GM19452 (cell line): ENCODE measurements at regions not wholly inside any gene's neighbourhood (a gene's known extent, or its start where the extent isn't known, plus 50 kb on each side); places are given as distances from the start of the nearest gene placed in this dataset.
"Not testable (repeated sequence)": the region's sequence is repeated elsewhere in the genome, so short reads cannot be mapped to it uniquely, and the experiment has no call there.

Experiments
- ATAC-seq: cut with Tn5 transposase; IDR thresholded peaks from one replicate; pipeline ENCODE4 v1.9.1; 2021; ENCODE audit not compliant: unreplicated experiment

DNA sequence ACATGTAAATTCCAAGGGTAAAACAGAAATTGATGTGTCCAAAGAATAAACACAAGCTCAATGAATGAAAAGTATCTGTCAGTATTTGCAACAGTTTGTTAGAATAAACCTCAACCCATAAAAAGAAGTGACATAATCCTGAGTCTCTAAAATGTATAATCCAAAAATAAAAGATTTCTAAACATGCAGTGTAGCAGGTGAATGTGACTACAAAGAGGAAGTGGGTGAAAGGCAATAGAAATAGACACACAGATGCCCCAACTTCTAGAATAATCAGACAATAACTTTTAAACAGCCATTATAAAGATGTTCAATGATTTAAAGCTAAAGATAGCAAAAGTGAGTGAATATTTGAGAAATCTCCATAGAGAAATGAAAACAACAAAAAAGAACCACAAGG is 1009.2 kb upstream of the GJE1 start:
- no peak for ATAC-seq

- no peak for ATAC-seq
Observed at GRCh38 chr6:141123049-141123448, 1009.7 kb upstream of the GJE1 start.

- ATAC-seq, result no peak
Observed at GRCh38 chr6:141118991-141119390, 1013.7 kb upstream of the GJE1 start.

- no peak for ATAC-seq
Observed at GRCh38 chr6:141117874-141118273, 1014.9 kb upstream of the GJE1 start.

GRCh38 chr6:141110481-141110880 is 1022.2 kb upstream of the GJE1 start:
- no peak for ATAC-seq

GRCh38 chr6:141107591-141108160 is 1025.0 kb upstream of the GJE1 start:
- no peak for ATAC-seq

GRCh38 chr6:141105481-141105880 is 1027.2 kb upstream of the GJE1 start:
- ATAC-seq, result no peak

DNA sequence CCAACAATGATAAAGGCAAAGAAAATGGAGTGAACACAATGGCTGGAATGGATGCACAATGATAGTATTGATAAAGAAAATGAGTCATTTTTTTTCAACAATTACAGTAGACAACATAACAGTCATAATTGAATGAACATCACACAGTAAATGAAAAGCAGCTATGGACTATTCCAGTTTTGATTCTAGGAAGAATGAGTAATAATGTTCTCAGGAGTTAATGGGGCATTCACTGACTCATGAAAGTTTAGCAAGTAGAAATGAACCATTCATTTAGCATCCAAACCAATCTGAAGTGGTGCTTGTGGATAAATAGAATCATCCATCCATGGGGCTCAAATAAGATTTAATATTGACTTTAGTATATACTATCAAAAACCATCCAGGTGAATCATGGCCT is 1029.5 kb upstream of the GJE1 start:
- ATAC-seq, result no peak

GRCh38 chr6:141097471-141097870 is 1035.3 kb upstream of the GJE1 start:
- ATAC-seq, result no peak

DNA sequence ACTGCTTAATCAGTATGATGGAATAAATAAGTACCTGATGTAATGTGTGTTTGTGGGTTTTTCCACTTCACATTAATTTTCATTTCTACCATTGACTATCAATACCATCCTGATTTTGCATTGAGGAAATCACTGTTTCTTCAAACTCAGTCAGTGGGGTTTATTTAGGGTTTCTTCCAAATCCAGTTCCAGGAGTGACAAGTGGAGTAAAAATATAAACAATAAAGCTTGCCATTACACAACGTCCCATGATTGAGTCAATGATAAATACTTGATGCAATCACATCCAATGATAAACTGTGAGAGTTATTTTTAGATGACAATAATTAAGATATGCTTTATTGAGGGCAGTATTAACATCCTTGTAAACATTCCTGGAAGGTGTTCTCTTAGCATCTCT is 1037.4 kb upstream of the GJE1 start:
- no peak for ATAC-seq

- ATAC-seq, result no peak
Observed at GRCh38 chr6:141088171-141088570, 1044.6 kb upstream of the GJE1 start.

DNA sequence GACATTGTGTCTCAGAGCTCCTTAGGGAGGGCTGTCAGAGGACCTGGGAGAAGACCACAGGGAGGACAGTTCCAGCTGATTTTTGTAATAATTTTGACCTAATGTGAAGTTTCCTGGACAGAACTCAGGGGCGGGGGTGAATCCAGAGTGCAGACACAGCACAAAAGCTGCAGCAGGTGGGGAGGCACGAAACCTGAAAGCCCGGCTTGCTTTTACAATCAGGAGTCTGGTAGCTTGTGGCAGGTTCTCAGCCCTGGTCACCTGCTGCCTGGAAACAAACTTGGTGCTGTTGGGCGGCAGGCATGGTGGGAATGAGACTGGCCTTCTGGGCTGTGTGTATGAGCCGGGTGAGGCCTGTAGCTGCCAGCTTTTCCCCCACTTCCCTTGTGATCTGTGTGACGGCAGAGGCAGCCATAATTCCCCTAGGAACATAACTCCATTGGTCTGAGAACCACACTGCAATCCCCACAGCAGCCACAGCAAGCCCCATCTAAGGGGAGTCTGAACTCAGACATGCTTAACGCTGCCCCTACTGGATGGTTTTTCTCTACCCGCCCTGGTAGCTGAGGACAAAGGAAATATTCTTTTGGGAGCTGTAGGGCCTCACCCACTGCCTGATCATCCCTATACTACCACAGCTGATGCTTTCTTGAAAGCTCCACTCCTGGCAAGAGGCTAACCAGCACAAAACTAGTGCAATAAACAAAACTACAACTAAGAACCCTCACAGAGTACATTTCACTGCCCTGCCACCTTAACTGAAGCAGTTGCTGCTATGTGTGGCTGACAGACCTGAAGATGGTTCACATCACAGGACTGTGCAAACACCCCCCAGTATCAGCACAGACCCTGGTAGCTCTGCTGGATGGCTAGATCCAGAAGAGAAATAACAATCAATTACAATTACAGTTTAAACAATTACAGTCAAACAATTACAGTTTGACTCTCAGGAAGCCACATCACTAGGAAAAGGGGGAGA is 1055.1 kb upstream of the GJE1 start:
- no peak for ATAC-seq

- no peak for ATAC-seq
Observed at GRCh38 chr6:141057761-141058160, 1075.0 kb upstream of the GJE1 start.

- ATAC-seq, result no peak
Observed at GRCh38 chr6:141056945-141057625, 1075.6 kb upstream of the GJE1 start.

DNA sequence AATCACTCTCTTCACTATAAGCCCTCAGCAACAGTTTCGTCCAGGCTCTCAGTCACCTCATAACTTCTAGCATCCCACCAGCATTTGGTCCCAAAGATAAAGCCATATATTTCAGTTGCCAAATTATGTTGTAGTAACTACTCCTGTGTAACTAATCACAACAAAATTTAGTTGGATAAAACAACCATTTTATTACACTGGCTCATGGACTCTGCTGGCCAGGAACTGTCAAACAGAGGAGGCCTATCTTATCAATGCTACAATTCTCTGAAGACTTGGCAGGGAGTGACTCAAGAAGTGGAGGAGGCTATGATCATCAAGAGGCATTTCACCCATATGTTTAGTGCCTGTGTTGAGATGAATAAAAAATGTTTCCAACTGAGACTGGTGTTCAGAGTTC is 1082.3 kb upstream of the GJE1 start:
- no peak for ATAC-seq

DNA sequence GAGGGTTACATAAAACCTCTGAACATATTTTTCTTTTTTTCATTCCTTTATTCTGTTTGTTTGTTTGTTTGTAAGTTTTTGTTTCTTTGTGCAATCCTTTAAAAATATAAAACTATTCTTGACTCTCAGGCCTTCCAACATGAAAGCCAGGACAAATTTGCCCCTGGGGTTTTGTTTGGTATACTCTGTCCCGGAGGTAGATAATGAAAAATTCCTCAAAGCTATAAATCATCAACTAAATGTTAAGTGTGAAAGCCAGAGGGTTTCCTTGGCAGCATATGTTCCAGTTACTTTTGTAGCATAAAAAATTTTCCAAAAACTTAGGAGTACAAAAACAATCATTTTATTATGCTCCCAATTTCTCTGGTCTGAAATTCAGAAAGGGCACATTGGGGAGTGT is 1084.3 kb upstream of the GJE1 start:
- ATAC-seq, result no peak

DNA sequence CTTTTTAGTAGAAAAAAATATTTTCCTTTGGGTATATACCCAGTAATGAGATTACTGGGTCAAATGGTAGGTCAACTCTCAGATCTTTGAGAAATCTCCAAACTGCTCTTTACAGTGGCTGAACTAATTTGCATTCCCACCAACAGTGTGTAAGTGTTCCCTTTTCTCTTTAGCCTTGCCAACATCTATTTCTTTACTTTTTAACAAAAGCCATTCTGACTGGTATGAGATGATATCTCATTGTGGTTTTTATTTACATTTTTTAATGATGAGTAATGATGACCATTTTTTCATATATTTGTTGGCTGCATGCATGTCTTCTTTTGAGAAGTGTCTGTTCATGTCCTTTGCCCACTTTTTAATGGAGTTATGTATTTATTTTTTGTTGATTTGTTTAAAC is 1086.2 kb upstream of the GJE1 start:
- ATAC-seq, result not testable (repeated sequence)

DNA sequence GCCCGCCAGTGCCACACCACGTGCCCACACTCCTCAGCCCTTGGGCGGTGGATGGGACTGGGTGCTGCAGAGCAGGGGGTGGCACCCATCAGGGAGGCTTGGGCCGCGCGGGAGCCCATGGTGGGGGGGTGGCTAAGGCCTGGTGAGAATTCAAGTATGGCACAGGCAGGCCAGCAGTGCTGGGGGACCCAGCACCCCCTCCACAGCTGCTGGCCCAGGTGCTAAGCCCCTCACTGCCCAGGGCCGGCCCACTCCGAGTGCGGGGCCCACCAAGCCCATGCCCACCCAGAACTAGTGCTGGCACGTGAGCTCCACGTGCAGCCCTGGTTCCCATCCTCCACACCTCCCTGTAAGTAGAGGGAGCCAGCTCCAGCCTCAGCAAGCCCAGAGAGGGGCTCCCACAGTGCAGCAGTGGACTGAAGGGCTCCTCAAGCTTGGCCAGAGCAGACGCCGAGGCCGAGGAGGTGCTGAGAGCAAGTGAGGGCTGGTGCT is 1091.1 kb upstream of the GJE1 start:
- ATAC-seq, result no peak

DNA sequence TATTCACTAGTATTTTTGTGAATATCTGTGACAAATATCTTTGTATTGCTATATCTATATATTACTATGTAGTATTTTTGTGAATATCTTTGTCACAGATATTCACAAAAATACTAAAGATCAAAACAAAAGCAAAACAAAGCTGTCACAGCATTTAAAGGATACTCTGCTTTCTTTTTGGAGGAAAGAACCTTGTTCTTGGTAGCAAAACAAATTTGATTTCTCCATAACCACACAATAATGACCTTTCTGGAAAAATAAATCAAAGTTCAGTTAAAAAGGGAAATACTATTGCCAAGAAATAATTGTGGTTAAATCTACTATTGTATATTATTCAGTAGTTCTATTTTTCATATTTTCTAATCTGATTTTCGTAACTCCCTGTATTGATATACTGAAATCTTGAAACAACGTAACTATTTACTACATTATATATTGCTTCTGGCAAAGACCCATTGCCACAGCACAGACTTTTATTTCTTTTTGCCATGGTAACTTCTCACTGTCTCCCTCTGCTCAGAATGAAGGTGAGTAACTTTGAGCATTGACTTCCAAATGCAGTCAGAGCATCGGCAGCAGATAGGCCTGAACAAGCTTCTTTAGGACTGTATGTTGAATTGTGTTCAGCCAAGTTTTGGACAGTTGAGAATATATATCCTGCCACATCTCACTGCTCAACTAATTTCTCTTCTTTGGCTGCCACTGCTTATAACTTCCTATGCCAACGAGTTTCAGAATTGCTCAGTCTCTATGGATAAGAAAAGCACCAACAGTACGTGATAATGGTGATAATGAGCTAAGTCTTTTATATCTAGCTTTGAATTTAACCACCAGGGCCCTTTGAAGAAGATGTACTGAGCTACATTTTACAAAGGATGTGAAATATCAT is 1097.2 kb upstream of the GJE1 start:
- no peak for ATAC-seq

GRCh38 chr6:141033101-141033500 is 1099.6 kb upstream of the GJE1 start:
- ATAC-seq, result no peak

GRCh38 chr6:141029908-141030307 is 1102.8 kb upstream of the GJE1 start:
- ATAC-seq, result no peak
